ENCODE measurements at regions not wholly inside any gene's neighbourhood (a gene's known extent, or its start where the extent isn't known, plus 50 kb on each side); places are given as distances from the start of the nearest gene placed in this dataset.

- ChIA-PET RAD21 (ENCODE audit: low non-redundant PET in 1 of 2, low total read pairs in 2 of 2, uncharacterized antibody in 2 of 2, unreplicated experiment in 2 of 2) (no interaction called here), CTCF (no interaction called here), POLR2A (no interaction called here)
- no peak overlapping the region for H3K4me3 ChIP-seq (replicated peaks in 1 of 2; ENCODE audit: low read depth in 1 of 2, low read length in 2 of 2)
- no TSS peak for BruUV-seq (replicated peaks)
- no peak for ATAC-seq
- no peak overlapping the region for H2AFZ ChIP-seq (ENCODE audit: low read depth, low read length, poor library complexity, severe bottlenecking)
- DNase-seq (ENCODE audit: low read depth, low spot score), result no peak
- no peaks in the 10 kb centered on the region for H3K79me2 ChIP-seq (ENCODE audit: insufficient read depth, low read length)
- H3K27ac ChIP-seq (ENCODE audit: low read depth, low read length), result no peak overlapping the region
- intact Hi-C loops (cut with micrococcal nuclease), result no loop called here
- no peaks in the 10 kb centered on the region for H3K27me3 ChIP-seq (ENCODE audit: insufficient read depth, low read length)
- H3K4me1 ChIP-seq (ENCODE audit: control insufficient read depth in 1 of 2, insufficient read depth in 2 of 2, low read length in 2 of 2), result no peaks in the 10 kb centered on the region
- H3K9ac ChIP-seq (ENCODE audit: low read length), result no peak overlapping the region
- H3K4me2 ChIP-seq (ENCODE audit: low read length), result no peak overlapping the region
- TF ChIP-seq ZNF274 (IDR thresholded peaks at IDR 0.05; ENCODE audit: low read depth, low read length) (no peak), JUND (IDR thresholded peaks at IDR 0.05) (no peak), ELF1 (IDR thresholded peaks at IDR 0.05; ENCODE audit: borderline replicate concordance, low read depth) (no peak), ATF3 (IDR thresholded peaks at IDR 0.05) (no peak), EZH2 (IDR thresholded peaks at IDR 0.05) (no peak), POLR2AphosphoS5 (IDR thresholded peaks at IDR 0.05; ENCODE audit: low read depth, low read length) (no peak), TCF7L2 (IDR thresholded peaks at IDR 0.05; ENCODE audit: borderline replicate concordance, extremely low read depth, insufficient read depth, insufficient read length) (no peak), CEBPB (IDR thresholded peaks at IDR 0.05; ENCODE audit: low read depth) (no peak), CTCF (IDR thresholded peaks at IDR 0.05 in 2 of 3, conservative IDR thresholded peaks at IDR 0.05 in 1 of 3; ENCODE audit: borderline replicate concordance in 1 of 3, insufficient read depth in 1 of 3, low read depth in 2 of 3, low read length in 2 of 3) (no peak), FOSL1 (IDR thresholded peaks at IDR 0.05; ENCODE audit: low read depth) (no peak), EZH2phosphoT487 (IDR thresholded peaks at IDR 0.05; ENCODE audit: borderline replicate concordance) (no peak), SRF (IDR thresholded peaks at IDR 0.05; ENCODE audit: low read depth) (no peak), SP1 (IDR thresholded peaks at IDR 0.05; ENCODE audit: low read depth) (no peak), SIN3A (IDR thresholded peaks at IDR 0.05; ENCODE audit: low read depth) (no peak), YY1 (IDR thresholded peaks at IDR 0.05; ENCODE audit: extremely low read depth, insufficient replicate concordance, low read depth, low read length) (no peak), EGR1 (IDR thresholded peaks at IDR 0.05; ENCODE audit: low read depth) (no peak), CBX3 (IDR thresholded peaks at IDR 0.05; ENCODE audit: low read depth) (no peak)
- TF ChIP-seq, protein P1, sequence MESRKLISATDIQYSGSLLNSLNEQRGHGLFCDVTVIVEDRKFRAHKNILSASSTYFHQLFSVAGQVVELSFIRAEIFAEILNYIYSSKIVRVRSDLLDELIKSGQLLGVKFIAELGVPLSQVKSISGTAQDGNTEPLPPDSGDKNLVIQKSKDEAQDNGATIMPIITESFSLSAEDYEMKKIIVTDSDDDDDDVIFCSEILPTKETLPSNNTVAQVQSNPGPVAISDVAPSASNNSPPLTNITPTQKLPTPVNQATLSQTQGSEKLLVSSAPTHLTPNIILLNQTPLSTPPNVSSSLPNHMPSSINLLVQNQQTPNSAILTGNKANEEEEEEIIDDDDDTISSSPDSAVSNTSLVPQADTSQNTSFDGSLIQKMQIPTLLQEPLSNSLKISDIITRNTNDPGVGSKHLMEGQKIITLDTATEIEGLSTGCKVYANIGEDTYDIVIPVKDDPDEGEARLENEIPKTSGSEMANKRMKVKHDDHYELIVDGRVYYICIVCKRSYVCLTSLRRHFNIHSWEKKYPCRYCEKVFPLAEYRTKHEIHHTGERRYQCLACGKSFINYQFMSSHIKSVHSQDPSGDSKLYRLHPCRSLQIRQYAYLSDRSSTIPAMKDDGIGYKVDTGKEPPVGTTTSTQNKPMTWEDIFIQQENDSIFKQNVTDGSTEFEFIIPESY (IDR thresholded peaks at IDR 0.05; ENCODE audit: extremely low read depth, insufficient replicate concordance, low read length), result no peak
- TF ChIP-seq, protein P2, sequence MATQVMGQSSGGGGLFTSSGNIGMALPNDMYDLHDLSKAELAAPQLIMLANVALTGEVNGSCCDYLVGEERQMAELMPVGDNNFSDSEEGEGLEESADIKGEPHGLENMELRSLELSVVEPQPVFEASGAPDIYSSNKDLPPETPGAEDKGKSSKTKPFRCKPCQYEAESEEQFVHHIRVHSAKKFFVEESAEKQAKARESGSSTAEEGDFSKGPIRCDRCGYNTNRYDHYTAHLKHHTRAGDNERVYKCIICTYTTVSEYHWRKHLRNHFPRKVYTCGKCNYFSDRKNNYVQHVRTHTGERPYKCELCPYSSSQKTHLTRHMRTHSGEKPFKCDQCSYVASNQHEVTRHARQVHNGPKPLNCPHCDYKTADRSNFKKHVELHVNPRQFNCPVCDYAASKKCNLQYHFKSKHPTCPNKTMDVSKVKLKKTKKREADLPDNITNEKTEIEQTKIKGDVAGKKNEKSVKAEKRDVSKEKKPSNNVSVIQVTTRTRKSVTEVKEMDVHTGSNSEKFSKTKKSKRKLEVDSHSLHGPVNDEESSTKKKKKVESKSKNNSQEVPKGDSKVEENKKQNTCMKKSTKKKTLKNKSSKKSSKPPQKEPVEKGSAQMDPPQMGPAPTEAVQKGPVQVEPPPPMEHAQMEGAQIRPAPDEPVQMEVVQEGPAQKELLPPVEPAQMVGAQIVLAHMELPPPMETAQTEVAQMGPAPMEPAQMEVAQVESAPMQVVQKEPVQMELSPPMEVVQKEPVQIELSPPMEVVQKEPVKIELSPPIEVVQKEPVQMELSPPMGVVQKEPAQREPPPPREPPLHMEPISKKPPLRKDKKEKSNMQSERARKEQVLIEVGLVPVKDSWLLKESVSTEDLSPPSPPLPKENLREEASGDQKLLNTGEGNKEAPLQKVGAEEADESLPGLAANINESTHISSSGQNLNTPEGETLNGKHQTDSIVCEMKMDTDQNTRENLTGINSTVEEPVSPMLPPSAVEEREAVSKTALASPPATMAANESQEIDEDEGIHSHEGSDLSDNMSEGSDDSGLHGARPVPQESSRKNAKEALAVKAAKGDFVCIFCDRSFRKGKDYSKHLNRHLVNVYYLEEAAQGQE (IDR thresholded peaks at IDR 0.05; ENCODE audit: low read depth), result no peak
- H4K20me1 ChIP-seq (ENCODE audit: insufficient read depth), result no peaks in the 10 kb centered on the region
- no peaks in the 10 kb centered on the region; a peak in 1 of 4 replicates for H3K9me3 ChIP-seq (ENCODE audit: control insufficient read depth in 1 of 2, insufficient read depth in 1 of 2, low read depth in 1 of 2, low read length in 2 of 2)
- no peaks in the 10 kb centered on the region for H3K36me3 ChIP-seq (ENCODE audit: control insufficient read depth in 1 of 2, insufficient read depth in 2 of 2, low read length in 2 of 2)
- no peaks in the 10 kb centered on the region for H3K9me2 ChIP-seq (ENCODE audit: insufficient read depth)
These were observed 1784.1 kb downstream of the SLITRK5 start for GRCh38 chr13:89455225-89455624.

Measured in HCT116 (cell line).